GM12892 (cell line): ENCODE measurements at regions not wholly inside any gene's neighbourhood (a gene's known extent, or its start where the extent isn't known, plus 50 kb on each side); places are given as distances from the start of the nearest gene placed in this dataset.
"Not testable (repeated sequence)": the region's sequence is repeated elsewhere in the genome, so short reads cannot be mapped to it uniquely, and the experiment has no call there.

Experiments
- DNase-seq: peaks from one replicate; pipeline ENCODE4 v3.0.0; 2011; ENCODE audit not compliant: insufficient read length
- FAIRE-seq: peaks from 2 replicates; lab custom pipeline; 2011; peaks lifted over from hg19 to GRCh38; lab: Jason Lieb, UNC
- POLR2A ChIP-seq: IDR thresholded peaks from 2 replicates; pipeline ENCODE4 v1.6.1; 2011; ENCODE audit warnings: low read depth, low read length, control low read depth
- POLR2AphosphoS5 ChIP-seq: IDR thresholded peaks from 2 replicates; pipeline ENCODE4 v1.6.1; 2011; ENCODE audit warnings: low read depth, low read length, control low read depth
- TAF1 ChIP-seq: IDR thresholded peaks from 2 replicates; pipeline ENCODE4 v1.6.1; 2011; ENCODE audit warnings: low read depth, mild to moderate bottlenecking, control low read depth, low read length, borderline replicate concordance

DNA sequence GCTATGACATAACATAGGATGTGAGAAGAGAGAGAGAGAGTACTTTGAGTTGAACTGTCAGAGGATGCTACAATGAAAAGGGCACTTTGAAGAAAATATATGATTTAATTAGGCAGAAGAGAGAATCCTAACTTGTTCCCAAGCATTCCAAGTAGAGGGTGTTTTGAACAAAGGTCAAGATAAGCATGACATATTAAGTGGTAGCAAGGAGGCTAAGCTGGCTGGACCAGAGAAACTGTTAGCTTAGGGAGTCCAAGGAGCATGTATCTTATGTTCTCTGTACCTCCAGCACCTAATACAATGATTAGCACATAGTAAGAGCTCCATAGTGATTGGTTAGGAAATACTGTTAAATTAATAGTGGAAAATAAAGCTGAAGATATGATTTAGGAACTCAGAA, 479.6 kb downstream of the TMEM135 start:
- TF ChIP-seq TAF1: no peak
- TF ChIP-seq POLR2A: no peak
- FAIRE-seq: no peak
- no peak for DNase-seq

DNA sequence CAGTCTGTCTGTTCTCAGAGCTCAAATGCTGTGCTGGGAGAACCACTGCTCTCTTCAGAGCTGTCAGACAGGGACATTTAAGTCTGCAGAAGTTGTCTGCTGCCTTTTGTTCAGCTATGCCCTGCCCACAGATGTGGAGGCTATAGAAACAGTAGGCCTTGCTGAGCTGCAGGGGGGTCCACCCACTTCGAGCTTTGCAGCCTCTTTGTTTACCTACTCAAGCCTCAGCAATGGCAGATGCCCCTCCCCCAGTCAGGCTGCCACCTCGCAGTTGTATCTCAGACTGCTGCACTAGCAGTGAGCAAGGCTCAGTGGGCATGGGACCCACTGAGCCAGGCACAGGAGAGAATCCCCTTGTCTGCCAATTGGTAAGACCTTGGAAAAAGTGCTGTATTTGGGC, 470.0 kb downstream of the TMEM135 start:
- not testable (repeated sequence) for FAIRE-seq, DNase-seq

GRCh38 chr11:87506946-87507345, 469.2 kb downstream of the TMEM135 start:
- FAIRE-seq, DNase-seq: not testable (repeated sequence)

DNA sequence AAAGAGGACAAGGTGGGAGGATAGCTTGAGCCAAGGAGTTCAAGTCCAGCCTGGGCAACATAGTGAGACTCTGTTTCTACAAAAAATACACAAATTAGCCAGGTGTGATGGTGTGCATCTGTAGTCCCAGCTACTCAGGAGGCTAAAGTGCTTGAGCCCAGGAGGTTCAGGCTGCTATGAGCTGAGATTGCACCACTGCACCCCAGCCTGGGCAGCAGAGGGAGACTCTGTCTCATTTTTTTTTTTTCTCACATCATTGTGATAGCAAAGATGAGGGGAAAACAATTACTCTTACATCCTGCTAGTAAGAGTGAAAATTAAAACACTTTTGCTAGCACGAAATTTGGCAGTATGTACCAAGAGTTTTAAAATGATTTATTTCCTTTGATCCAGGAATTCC, 463.7 kb downstream of the TMEM135 start:
- DNase-seq: no peak
- no peak for FAIRE-seq
- no peak for TF ChIP-seq POLR2A

- not testable (repeated sequence) for DNase-seq, FAIRE-seq
Measured at GRCh38 chr11:87494936-87495335, 457.2 kb downstream of the TMEM135 start.

DNA sequence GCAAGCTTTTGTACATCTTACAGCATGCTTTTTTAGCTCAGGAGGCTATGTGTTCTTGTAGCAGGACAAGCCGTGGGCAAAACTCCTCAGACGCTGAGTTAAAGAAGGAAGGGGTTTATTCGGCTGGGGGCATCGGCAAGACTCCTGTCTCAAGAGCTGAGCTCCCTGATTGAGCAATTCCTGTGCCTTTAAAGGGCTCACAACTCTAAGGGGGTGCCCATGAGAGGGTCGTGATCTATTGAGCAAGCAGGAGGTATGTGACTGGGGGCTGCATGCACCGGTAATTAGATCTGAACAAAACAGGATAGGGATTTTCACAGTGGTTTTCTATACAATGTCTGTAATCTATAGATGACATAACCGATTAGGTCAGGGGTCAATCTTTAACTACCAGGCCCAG, 456.3 kb downstream of the TMEM135 start:
- not testable (repeated sequence) for DNase-seq, FAIRE-seq

DNA sequence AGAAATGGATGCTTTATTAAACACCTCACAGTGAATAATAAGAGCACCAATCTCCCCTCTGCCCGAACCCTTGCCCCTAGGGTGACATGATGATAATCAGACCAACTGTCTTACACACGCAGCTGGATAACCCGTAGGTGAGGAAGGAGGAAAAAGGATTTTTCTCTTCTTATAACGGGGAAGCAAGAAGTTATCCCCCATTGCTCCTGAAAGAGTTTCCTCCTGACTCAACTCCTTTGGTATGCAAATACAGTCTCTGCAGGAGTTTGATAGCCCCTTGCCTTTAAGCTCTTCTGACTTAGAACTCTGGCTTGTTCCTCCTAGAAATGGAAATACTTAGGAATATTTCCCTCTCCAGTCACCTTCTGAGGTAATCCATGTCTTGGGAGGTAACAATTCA, 455.8 kb downstream of the TMEM135 start:
- no peak for DNase-seq
- FAIRE-seq: no peak
- TF ChIP-seq POLR2A: no peak
- TF ChIP-seq TAF1: no peak
- no peak for TF ChIP-seq POLR2AphosphoS5

- FAIRE-seq (no peak), DNase-seq (no peak)
- TF ChIP-seq TAF1: no peak
- TF ChIP-seq POLR2A: no peak
- TF ChIP-seq POLR2AphosphoS5: no peak
Measured at GRCh38 chr11:87491381-87491780, 453.6 kb downstream of the TMEM135 start.

GRCh38 chr11:87490671-87491070, 452.9 kb downstream of the TMEM135 start:
- FAIRE-seq: no peak
- TF ChIP-seq POLR2AphosphoS5 (no peak), TAF1 (no peak), POLR2A (no peak)
- DNase-seq: no peak

GRCh38 chr11:87484566-87484965, 446.8 kb downstream of the TMEM135 start:
- DNase-seq: no peak
- TF ChIP-seq POLR2A: no peak
- TF ChIP-seq POLR2AphosphoS5: no peak
- no peak for TF ChIP-seq TAF1
- FAIRE-seq: no peak

DNA sequence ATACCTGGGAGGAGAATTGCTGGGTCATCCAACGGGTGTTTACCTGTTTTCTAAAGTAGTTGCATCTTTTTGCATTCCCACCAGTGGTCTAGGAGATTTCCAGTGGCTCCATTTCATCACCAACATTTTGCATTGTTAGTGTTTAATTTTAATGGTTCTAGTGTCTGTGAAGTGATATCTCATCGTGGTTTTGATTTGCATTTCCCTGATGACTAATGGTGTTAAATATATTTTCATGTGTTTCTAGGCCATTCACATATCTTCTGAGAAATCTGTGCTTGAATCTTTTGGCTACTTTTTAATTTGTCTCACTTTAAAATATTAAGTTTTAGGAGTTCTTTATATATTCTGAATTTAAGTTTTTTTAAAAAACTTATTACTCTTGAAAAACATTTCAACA, 439.6 kb downstream of the TMEM135 start:
- no peak for TF ChIP-seq POLR2AphosphoS5
- no peak for TF ChIP-seq TAF1
- no peak for TF ChIP-seq POLR2A
- FAIRE-seq: peak; percentile 17
- no peak for DNase-seq

- no peak for DNase-seq
- TF ChIP-seq POLR2AphosphoS5 (no peak), TAF1 (no peak), POLR2A (no peak)
- no peak for FAIRE-seq
Measured at GRCh38 chr11:87473174-87473573, 435.4 kb downstream of the TMEM135 start.

DNA sequence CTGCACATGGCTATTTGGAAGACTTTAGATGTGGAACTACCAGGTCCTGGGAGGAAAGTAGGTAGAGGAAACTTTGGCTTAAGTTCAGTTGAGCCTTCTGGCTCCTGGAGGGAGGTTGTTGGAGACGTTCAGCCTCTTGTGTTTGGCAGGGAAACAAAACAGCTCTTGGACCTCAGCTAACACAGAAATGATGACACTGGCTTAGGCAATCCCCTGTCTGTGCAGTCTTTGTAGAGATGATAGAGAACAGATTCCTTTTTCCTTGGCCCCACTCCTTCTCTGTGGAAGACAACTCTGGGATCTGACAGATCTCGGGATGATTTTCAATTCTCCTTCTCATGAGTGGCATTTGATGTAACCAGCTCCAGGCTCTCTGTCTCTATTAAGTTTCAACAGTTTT, 428.5 kb downstream of the TMEM135 start:
- no peak for DNase-seq
- no peak for FAIRE-seq
- TF ChIP-seq POLR2AphosphoS5 (no peak), POLR2A (no peak), TAF1 (no peak)

- DNase-seq (no peak), FAIRE-seq (no peak)
- TF ChIP-seq POLR2A: no peak
- TF ChIP-seq POLR2AphosphoS5: no peak
- no peak for TF ChIP-seq TAF1
Measured at GRCh38 chr11:87465716-87466115, 428.0 kb downstream of the TMEM135 start.
